ENCODE measurements at regions not wholly inside any gene's neighbourhood (a gene's known extent, or its start where the extent isn't known, plus 50 kb on each side); places are given as distances from the start of the nearest gene placed in this dataset.

GRCh38 chr7:25546306-25546705 is 318.0 kb upstream of the NPVF start:
- H3K79me2 ChIP-seq (ENCODE audit: low read depth), result no peaks in the 10 kb centered on the region
- H3K4me1 ChIP-seq (replicated peaks; ENCODE audit: insufficient read depth), result no peaks in the 10 kb centered on the region
- H4K20me1 ChIP-seq (ENCODE audit: insufficient read depth), result no peaks in the 10 kb centered on the region
- H3K9me2 ChIP-seq (ENCODE audit: insufficient read depth), result no peaks in the 10 kb centered on the region; the same call in 1 of the 2 replicates
- TF ChIP-seq EZH2 (IDR thresholded peaks at IDR 0.05; ENCODE audit: low read depth), result no peak
- no peak for TF ChIP-seq CTCF (conservative IDR thresholded peaks at IDR 0.05)
- no peaks in the 10 kb centered on the region for H3K36me3 ChIP-seq (ENCODE audit: low read depth)
- H3K4me3 ChIP-seq, result no peak overlapping the region
- no peaks in the 10 kb centered on the region for H3K9me3 ChIP-seq (ENCODE audit: insufficient read depth, low read depth)
- no peak overlapping the region for H2AFZ ChIP-seq
- H3F3A ChIP-seq (ENCODE audit: insufficient read depth, low read depth), result no peaks in the 10 kb centered on the region
- ChIA-PET POLR2A (ENCODE audit: unreplicated experiment) (no interaction called here), CTCF (no interaction called here)
- no peak overlapping the region for H3K4me2 ChIP-seq
- H3K27ac ChIP-seq, result no peak overlapping the region
- peaks cover 97% of the 10 kb centered on the region for H3K27me3 ChIP-seq (ENCODE audit: insufficient read depth, low read depth)
- no peak for DNase-seq
- no TSS peak for BruUV-seq (replicated peaks)
- intact Hi-C loops (cut with micrococcal nuclease; ENCODE audit: unreplicated experiment), result no loop called here

- H3K4me3 ChIP-seq, result no peak overlapping the region
- H3K4me2 ChIP-seq, result no peak overlapping the region
- no peaks in the 10 kb centered on the region for H3K9me3 ChIP-seq (ENCODE audit: insufficient read depth, low read depth)
These were observed 321.1 kb upstream of the NPVF start for GRCh38 chr7:25549271-25549921.

GRCh38 chr7:25550149-25550548 is 321.9 kb upstream of the NPVF start:
- no peak overlapping the region for H3K27ac ChIP-seq
- no TSS peak for BruUV-seq (replicated peaks)

More at GRCh38 chr7:25549271-25549921, 321.1 kb upstream of the NPVF start:
- no TSS peak for BruUV-seq (replicated peaks)
- H2AFZ ChIP-seq, result no peak overlapping the region
- intact Hi-C loops (cut with micrococcal nuclease; ENCODE audit: unreplicated experiment), result no loop called here
- H3K9me2 ChIP-seq (ENCODE audit: insufficient read depth), result no peaks in the 10 kb centered on the region; the same call in 1 of the 2 replicates
- H3K4me1 ChIP-seq (replicated peaks; ENCODE audit: insufficient read depth), result no peaks in the 10 kb centered on the region
- no peaks in the 10 kb centered on the region for H3K36me3 ChIP-seq (ENCODE audit: low read depth)
- no peak for TF ChIP-seq EZH2 (IDR thresholded peaks at IDR 0.05; ENCODE audit: low read depth)
- no peak for TF ChIP-seq CTCF (conservative IDR thresholded peaks at IDR 0.05)
- no peaks in the 10 kb centered on the region for H4K20me1 ChIP-seq (ENCODE audit: insufficient read depth)
- DNase-seq, result no peak
- no peak overlapping the region for H3K27ac ChIP-seq
- ChIA-PET POLR2A (ENCODE audit: unreplicated experiment) (no interaction called here), CTCF (no interaction called here)
- peaks cover 98% of the 10 kb centered on the region for H3K27me3 ChIP-seq (ENCODE audit: insufficient read depth, low read depth)
- H3F3A ChIP-seq (ENCODE audit: insufficient read depth, low read depth), result no peaks in the 10 kb centered on the region
- no peaks in the 10 kb centered on the region for H3K79me2 ChIP-seq (ENCODE audit: low read depth)

More at GRCh38 chr7:25550149-25550548, 321.9 kb upstream of the NPVF start:
- POLR2A ChIA-PET (ENCODE audit: unreplicated experiment), result no interaction called here
- Histone ChIP-seq H3K9me3 (ENCODE audit: insufficient read depth, low read depth) (no peaks in the 10 kb centered on the region), H3K4me3 (no peak overlapping the region), H3F3A (ENCODE audit: insufficient read depth, low read depth) (no peaks in the 10 kb centered on the region), H3K4me1 (replicated peaks; ENCODE audit: insufficient read depth) (no peaks in the 10 kb centered on the region), H4K20me1 (ENCODE audit: insufficient read depth) (no peaks in the 10 kb centered on the region), H3K4me2 (no peak overlapping the region), H3K36me3 (ENCODE audit: low read depth) (no peaks in the 10 kb centered on the region), H3K79me2 (ENCODE audit: low read depth) (no peaks in the 10 kb centered on the region), H2AFZ (no peak overlapping the region), H3K27me3 (ENCODE audit: insufficient read depth, low read depth) (peaks cover 100% of the 10 kb centered on the region), H3K9me2 (ENCODE audit: insufficient read depth) (no peaks in the 10 kb centered on the region; the same call in 1 of the 2 replicates)
- CTCF ChIA-PET, result no interaction called here
- TF ChIP-seq CTCF (conservative IDR thresholded peaks at IDR 0.05), result no peak
- TF ChIP-seq EZH2 (IDR thresholded peaks at IDR 0.05; ENCODE audit: low read depth), result no peak
- intact Hi-C loops (cut with micrococcal nuclease; ENCODE audit: unreplicated experiment), result no loop called here
- DNase-seq, result no peak
